Suprapubic skin (tissue), 4 donors: ENCODE measurements at regions not wholly inside any gene's neighbourhood (a gene's known extent, or its start where the extent isn't known, plus 50 kb on each side); places are given as distances from the start of the nearest gene placed in this dataset.

ENCODE experiments used
- EP300 ChIP-seq: sonication (generic); formaldehyde crosslinking; IDR thresholded peaks from one replicate; pipeline ENCODE4 v1.6.1; 2017; ENCODE audit warnings: antibody characterized with exemption
- POLR2A ChIP-seq, 2 donors: fragments of 450-650 bp; IDR thresholded peaks; one replicate each; pipeline ENCODE4 v1.6.1; 2017; ENCODE audit warnings: antibody characterized with exemption in 2 of 2, mild to moderate bottlenecking in 2 of 2, moderate library complexity in 2 of 2
- POLR2AphosphoS5 ChIP-seq, 3 donors: sonication (generic); formaldehyde crosslinking; IDR thresholded peaks; one replicate each; pipeline ENCODE4 v1.6.1; 2017; ENCODE audit warnings: antibody characterized with exemption in 3 of 3
- TF ChIP-seq, protein P1 (sequence below), 2 donors: fragments of 200-600 bp in 1 of 2; fragments of 450-650 bp in 1 of 2; sonication (generic) in 1 of 2; IDR thresholded peaks; one replicate each; pipeline ENCODE4 v1.5.1; 2016 to 2019; ENCODE audit warnings: antibody characterized with exemption in 2 of 2, mild to moderate bottlenecking in 1 of 2, moderate library complexity in 1 of 2

DNA sequence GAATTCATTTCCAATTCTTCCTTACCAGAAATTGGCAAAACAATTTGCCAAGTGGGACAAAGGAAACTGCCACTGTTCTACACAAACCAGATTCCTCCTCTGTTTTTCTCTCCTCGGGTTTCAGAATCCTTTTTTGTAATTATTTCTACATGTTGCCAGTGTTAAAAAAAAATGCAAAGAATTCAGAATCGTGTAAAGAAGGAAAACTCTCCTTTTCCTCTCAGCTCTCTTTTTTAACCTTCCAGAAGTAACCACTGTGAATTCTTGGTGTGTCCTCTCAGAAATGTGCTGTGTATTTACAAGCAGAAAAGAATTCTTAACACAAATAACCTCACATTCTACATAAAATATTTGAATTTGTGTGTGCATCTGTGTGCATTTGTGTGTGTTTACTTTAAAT, 224.6 kb downstream of the DRD1 start:
- TF ChIP-seq POLR2A (IDR thresholded peaks at IDR 0.05) (no peak), EP300 (no peak), POLR2AphosphoS5 (IDR thresholded peaks at IDR 0.05) (no peak)
- TF ChIP-seq, protein P1, sequence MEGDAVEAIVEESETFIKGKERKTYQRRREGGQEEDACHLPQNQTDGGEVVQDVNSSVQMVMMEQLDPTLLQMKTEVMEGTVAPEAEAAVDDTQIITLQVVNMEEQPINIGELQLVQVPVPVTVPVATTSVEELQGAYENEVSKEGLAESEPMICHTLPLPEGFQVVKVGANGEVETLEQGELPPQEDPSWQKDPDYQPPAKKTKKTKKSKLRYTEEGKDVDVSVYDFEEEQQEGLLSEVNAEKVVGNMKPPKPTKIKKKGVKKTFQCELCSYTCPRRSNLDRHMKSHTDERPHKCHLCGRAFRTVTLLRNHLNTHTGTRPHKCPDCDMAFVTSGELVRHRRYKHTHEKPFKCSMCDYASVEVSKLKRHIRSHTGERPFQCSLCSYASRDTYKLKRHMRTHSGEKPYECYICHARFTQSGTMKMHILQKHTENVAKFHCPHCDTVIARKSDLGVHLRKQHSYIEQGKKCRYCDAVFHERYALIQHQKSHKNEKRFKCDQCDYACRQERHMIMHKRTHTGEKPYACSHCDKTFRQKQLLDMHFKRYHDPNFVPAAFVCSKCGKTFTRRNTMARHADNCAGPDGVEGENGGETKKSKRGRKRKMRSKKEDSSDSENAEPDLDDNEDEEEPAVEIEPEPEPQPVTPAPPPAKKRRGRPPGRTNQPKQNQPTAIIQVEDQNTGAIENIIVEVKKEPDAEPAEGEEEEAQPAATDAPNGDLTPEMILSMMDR (IDR thresholded peaks at IDR 0.05): no peak
